ENCODE measurements at regions not wholly inside any gene's neighbourhood (a gene's known extent, or its start where the extent isn't known, plus 50 kb on each side); places are given as distances from the start of the nearest gene placed in this dataset.

GRCh38 chr10:34869135-34869836 is 54.2 kb upstream of the PARD3 start:
- no peak for DNase-seq (ENCODE audit: low read depth in 1 of 2, low spot score in 1 of 2)

GRCh38 chr10:34868589-34868988 is 53.5 kb upstream of the PARD3 start:
- DNase-seq (ENCODE audit: low read depth in 1 of 2, low spot score in 1 of 2) = no peak

GRCh38 chr10:34866848-34867247 is 51.8 kb upstream of the PARD3 start:
- DNase-seq (ENCODE audit: low read depth in 1 of 2, low spot score in 1 of 2) = no peak

Measured in activated CD4-positive, alpha-beta T cell treated with anti-CD3 and anti-CD28 coated beads, Interleukin-2, amount 50 U/mL, for 24 hours (primary cell).